Upper lobe of left lung (tissue), 6 donors: ENCODE measurements at regions not wholly inside any gene's neighbourhood (a gene's known extent, or its start where the extent isn't known, plus 50 kb on each side); places are given as distances from the start of the nearest gene placed in this dataset.

Experiments
- ATAC-seq, 2 donors: fragments of 200-7000 bp; cut with Tn5 transposase; one replicate each; pipeline ENCODE4 v1.9.1; 2022; ENCODE audit warnings: mild to moderate bottlenecking in 2 of 2, moderate library complexity in 2 of 2; ENCODE audit not compliant: low FRiP score in 2 of 2
- DNase-seq, 2 donors: peaks; one replicate each; pipeline ENCODE4 v3.0.0-alpha.2; 2019 to 2020
- H3K27ac ChIP-seq, 4 donors: fragments of 200-600 bp; sonication (generic); one replicate each; pipeline ENCODE4 v1.5.1; 2016 to 2019
- H3K27me3 ChIP-seq, 4 donors: fragments of 200-600 bp; sonication (generic); one replicate each; pipeline ENCODE4 v1.5.1; 2017 to 2019
- H3K36me3 ChIP-seq, 4 donors: fragments of 200-600 bp; sonication (generic); one replicate each; pipeline ENCODE4 v1.5.1; 2016 to 2019
- H3K4me1 ChIP-seq, 4 donors: fragments of 200-600 bp; sonication (generic); one replicate each; pipeline ENCODE4 v1.5.1; 2018 to 2019
- H3K4me3 ChIP-seq, 4 donors: fragments of 200-600 bp; sonication (generic); one replicate each; pipeline ENCODE4 v1.5.1; 2017 to 2019; ENCODE audit warnings: mild to moderate bottlenecking in 2 of 4, moderate library complexity in 1 of 4
- H3K9me3 ChIP-seq, 4 donors: fragments of 200-600 bp; sonication (generic); one replicate each; pipeline ENCODE4 v1.5.1; 2018 to 2019
- EP300 ChIP-seq, 4 donors: sonication (generic); formaldehyde crosslinking; IDR thresholded peaks; one replicate each; pipeline ENCODE4 v1.5.1; 2017; ENCODE audit warnings: antibody characterized with exemption in 4 of 4, control low read depth in 2 of 4
- POLR2A ChIP-seq, 4 donors: fragments of 450-650 bp; IDR thresholded peaks; one replicate each; pipeline ENCODE4 v1.5.1; 2016 to 2017; ENCODE audit warnings: antibody characterized with exemption in 4 of 4, mild to moderate bottlenecking in 2 of 4
- POLR2AphosphoS5 ChIP-seq, 2 donors: sonication (generic); formaldehyde crosslinking; IDR thresholded peaks; one replicate each; pipeline ENCODE4 v1.5.1; 2017; ENCODE audit warnings: antibody characterized with exemption in 2 of 2
- WGBS, 2 donors: methylation state at CpG; one replicate each; pipeline ENCODE4 v1.1.5; 2017 to 2018; 5-methylcytosine and 5-hydroxymethylcytosine counted together
- TF ChIP-seq, protein P1 (sequence below), 6 experiments: fragments of 450-650 bp in 4 of 6; fragments of 200-600 bp in 2 of 6; sonication (generic) in 2 of 6; IDR thresholded peaks; one replicate each; pipeline ENCODE4 v1.5.1; 2016 to 2019; ENCODE audit warnings: antibody characterized with exemption in 6 of 6
- donor health status: DM: no; HTN: no; CAD: no; lungs with moderate emphysema.
- donor health status: DM: no; HTN: yes; CAD: no; lungs with severe emphysema.

DNA sequence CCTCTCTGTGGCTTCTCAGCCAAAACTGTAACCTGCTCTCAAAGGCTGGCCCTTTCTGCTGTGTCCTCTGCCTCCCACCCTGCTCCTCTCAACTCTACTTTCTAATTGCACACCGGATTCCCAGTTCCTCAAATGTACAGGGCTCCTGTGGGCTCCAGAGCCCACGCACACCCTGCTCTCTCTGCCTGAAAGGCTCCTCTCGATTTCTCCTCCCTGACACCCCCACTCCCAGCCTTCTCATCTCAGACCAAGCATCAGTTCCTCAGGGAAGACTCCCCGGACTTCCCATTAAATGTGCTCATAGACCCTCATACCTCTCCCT is 111.7 kb upstream of the STEAP1B start:
- ATAC-seq (no peak), DNase-seq (no peak)
- TF ChIP-seq POLR2AphosphoS5 (IDR thresholded peaks at IDR 0.05) (no peak), POLR2A (IDR thresholded peaks at IDR 0.05) (no peak), EP300 (IDR thresholded peaks at IDR 0.05) (no peak)
- TF ChIP-seq, protein P1, sequence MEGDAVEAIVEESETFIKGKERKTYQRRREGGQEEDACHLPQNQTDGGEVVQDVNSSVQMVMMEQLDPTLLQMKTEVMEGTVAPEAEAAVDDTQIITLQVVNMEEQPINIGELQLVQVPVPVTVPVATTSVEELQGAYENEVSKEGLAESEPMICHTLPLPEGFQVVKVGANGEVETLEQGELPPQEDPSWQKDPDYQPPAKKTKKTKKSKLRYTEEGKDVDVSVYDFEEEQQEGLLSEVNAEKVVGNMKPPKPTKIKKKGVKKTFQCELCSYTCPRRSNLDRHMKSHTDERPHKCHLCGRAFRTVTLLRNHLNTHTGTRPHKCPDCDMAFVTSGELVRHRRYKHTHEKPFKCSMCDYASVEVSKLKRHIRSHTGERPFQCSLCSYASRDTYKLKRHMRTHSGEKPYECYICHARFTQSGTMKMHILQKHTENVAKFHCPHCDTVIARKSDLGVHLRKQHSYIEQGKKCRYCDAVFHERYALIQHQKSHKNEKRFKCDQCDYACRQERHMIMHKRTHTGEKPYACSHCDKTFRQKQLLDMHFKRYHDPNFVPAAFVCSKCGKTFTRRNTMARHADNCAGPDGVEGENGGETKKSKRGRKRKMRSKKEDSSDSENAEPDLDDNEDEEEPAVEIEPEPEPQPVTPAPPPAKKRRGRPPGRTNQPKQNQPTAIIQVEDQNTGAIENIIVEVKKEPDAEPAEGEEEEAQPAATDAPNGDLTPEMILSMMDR (IDR thresholded peaks at IDR 0.05) = no peak
- no peaks in the 10 kb centered on the region for H3K9me3 ChIP-seq
- no peaks in the 10 kb centered on the region for H3K27me3 ChIP-seq
- no peak overlapping the region for H3K27ac ChIP-seq
- no peaks in the 10 kb centered on the region for H3K36me3 ChIP-seq
- 80 to 87% methylated on average over 4 of the region's 4 CpGs for WGBS, 2 donors
- no peak overlapping the region for H3K4me3 ChIP-seq
- peaks cover 0 to 4% (median 1%) of the 10 kb centered on the region in 4 donors for H3K4me1 ChIP-seq

- ATAC-seq = no peak
- Histone ChIP-seq H3K9me3 (no peaks in the 10 kb centered on the region), H3K27ac (no peak overlapping the region), H3K27me3 (no peaks in the 10 kb centered on the region), H3K4me3 (no peak overlapping the region), H3K4me1 (peaks cover 0 to 4% (median 1%) of the 10 kb centered on the region in 4 donors), H3K36me3 (no peaks in the 10 kb centered on the region)
- no peak for DNase-seq
- no peak for TF ChIP-seq EP300 (IDR thresholded peaks at IDR 0.05)
- no peak for TF ChIP-seq POLR2A (IDR thresholded peaks at IDR 0.05)
- TF ChIP-seq, protein P1 (IDR thresholded peaks at IDR 0.05) = no peak
- TF ChIP-seq POLR2AphosphoS5 (IDR thresholded peaks at IDR 0.05) = no peak
- WGBS, 2 donors = 78 to 82% methylated on average over 3 of the region's 3 CpGs
These were observed 111.2 kb upstream of the STEAP1B start for GRCh38 chr7:22610951-22611757.

DNA sequence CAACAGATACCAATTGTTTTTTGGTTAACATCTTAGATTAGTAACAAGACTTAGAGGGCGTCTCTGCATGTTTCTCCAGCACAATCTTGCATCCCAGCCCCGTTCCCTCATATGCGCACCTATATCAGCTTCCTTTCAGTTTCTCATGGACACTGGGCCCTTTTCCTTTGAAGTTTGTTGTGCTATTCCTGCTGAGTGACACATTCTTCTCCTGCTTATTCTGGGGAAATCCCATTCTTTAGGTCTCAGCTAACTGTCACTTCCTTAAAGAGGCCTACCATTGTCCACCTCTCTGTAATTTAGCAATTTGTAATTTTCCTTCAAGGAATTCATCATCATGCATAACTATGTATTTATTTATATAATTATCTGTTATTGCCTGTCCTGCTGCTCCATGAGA is 110.3 kb upstream of the STEAP1B start:
- H3K27ac ChIP-seq = no peak overlapping the region
- ATAC-seq (no peak), DNase-seq (no peak)
- no peak for TF ChIP-seq POLR2A (IDR thresholded peaks at IDR 0.05)
- TF ChIP-seq, protein P1 (IDR thresholded peaks at IDR 0.05) = no peak
- TF ChIP-seq POLR2AphosphoS5 (IDR thresholded peaks at IDR 0.05) = no peak
- TF ChIP-seq EP300 (IDR thresholded peaks at IDR 0.05) = no peak
- H3K4me3 ChIP-seq = no peak overlapping the region
- no peaks in the 10 kb centered on the region for H3K36me3 ChIP-seq
- H3K27me3 ChIP-seq = no peaks in the 10 kb centered on the region
- 68 to 79% methylated on average over 3 of the region's 3 CpGs for WGBS, 2 donors
- peaks cover 0 to 4% (median 1%) of the 10 kb centered on the region in 4 donors for H3K4me1 ChIP-seq
- no peaks in the 10 kb centered on the region for H3K9me3 ChIP-seq

- no peak overlapping the region for H3K27ac ChIP-seq
- TF ChIP-seq POLR2AphosphoS5 (IDR thresholded peaks at IDR 0.05) = no peak
- no peak for TF ChIP-seq POLR2A (IDR thresholded peaks at IDR 0.05)
- TF ChIP-seq, protein P1 (IDR thresholded peaks at IDR 0.05) = no peak
- TF ChIP-seq EP300 (IDR thresholded peaks at IDR 0.05) = no peak
- 81 to 90% methylated on average over 5 of the region's 5 CpGs for WGBS, 2 donors
These were observed 107.2 kb upstream of the STEAP1B start for GRCh38 chr7:22607180-22607579.

DNA sequence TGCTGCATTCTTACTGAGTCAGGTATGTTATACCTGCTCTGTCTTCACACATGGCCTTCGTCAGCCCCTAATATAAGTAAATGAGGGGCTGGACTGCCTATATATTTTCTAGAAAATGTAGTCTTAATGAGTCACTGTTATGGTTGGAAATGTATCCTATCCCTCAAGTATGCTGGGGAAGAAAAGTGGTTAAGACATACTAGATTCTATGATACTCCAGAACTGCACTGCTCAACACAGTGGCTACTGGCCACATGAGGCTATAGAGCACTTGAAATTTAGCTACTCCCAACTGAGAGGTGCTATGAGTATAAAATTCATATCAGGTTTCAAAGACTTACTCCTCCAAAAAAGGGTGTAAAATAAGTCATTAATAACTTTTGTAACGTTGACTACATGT is 104.3 kb upstream of the STEAP1B start:
- 71 to 74% methylated on average over 2 of the region's 2 CpGs for WGBS, 2 donors
- no peak for DNase-seq
- no peaks in the 10 kb centered on the region for H3K36me3 ChIP-seq
- no peak overlapping the region for H3K27ac ChIP-seq
- H3K4me3 ChIP-seq = no peak overlapping the region
- no peaks in the 10 kb centered on the region for H3K9me3 ChIP-seq
- ATAC-seq = no peak
- TF ChIP-seq POLR2AphosphoS5 (IDR thresholded peaks at IDR 0.05) (no peak), POLR2A (IDR thresholded peaks at IDR 0.05) (no peak), EP300 (IDR thresholded peaks at IDR 0.05) (no peak)
- TF ChIP-seq, protein P1 (IDR thresholded peaks at IDR 0.05) = no peak
- no peaks in the 10 kb centered on the region for H3K27me3 ChIP-seq
- H3K4me1 ChIP-seq = peaks cover 0 to 14% (median 8%) of the 10 kb centered on the region in 4 donors

More at GRCh38 chr7:22607180-22607579, 107.2 kb upstream of the STEAP1B start:
- Histone ChIP-seq H3K4me1 (peaks cover 0 to 5% (median 3%) of the 10 kb centered on the region in 4 donors), H3K4me3 (no peak overlapping the region), H3K36me3 (no peaks in the 10 kb centered on the region), H3K27me3 (no peaks in the 10 kb centered on the region), H3K9me3 (no peaks in the 10 kb centered on the region)
- DNase-seq (no peak), ATAC-seq (no peak)
